Stomach smooth muscle (tissue), 2 donors: ENCODE measurements at regions not wholly inside any gene's neighbourhood (a gene's known extent, or its start where the extent isn't known, plus 50 kb on each side); places are given as distances from the start of the nearest gene placed in this dataset.

Experiments used
- H3K27ac ChIP-seq: one replicate; pipeline ENCODE4 v1.7.0; 2013; ENCODE audit warnings: mild to moderate bottlenecking, low read length, inconsistent platforms
- H3K27me3 ChIP-seq, 2 donors: one replicate each; pipeline ENCODE4 v1.7.0; 2013; ENCODE audit warnings: low read length in 2 of 2; ENCODE audit not compliant: insufficient read depth in 2 of 2, control insufficient read depth in 1 of 2
- H3K36me3 ChIP-seq, 2 donors: one replicate each; pipeline ENCODE4 v1.7.0; 2013; ENCODE audit warnings: low read length in 2 of 2; ENCODE audit not compliant: control insufficient read depth in 2 of 2, insufficient read depth in 2 of 2
- H3K4me1 ChIP-seq: one replicate; pipeline ENCODE4 v1.7.0; 2013; ENCODE audit warnings: low read length; ENCODE audit not compliant: control insufficient read depth, insufficient read depth
- H3K4me3 ChIP-seq, 2 donors: one replicate each; pipeline ENCODE4 v1.7.0; 2013; ENCODE audit warnings: low read length in 2 of 2
- H3K9ac ChIP-seq, 2 donors: one replicate each; pipeline ENCODE4 v1.7.0; 2013; ENCODE audit warnings: low read length in 2 of 2, mild to moderate bottlenecking in 1 of 2
- H3K9me3 ChIP-seq, 2 donors: one replicate each; pipeline ENCODE4 v1.7.0; 2013; ENCODE audit warnings: low read length in 2 of 2; ENCODE audit not compliant: control insufficient read depth in 2 of 2
- donor health status: healthy.
- donor health status: Pancreatic carcinoma.

- Histone ChIP-seq H3K36me3 (no peaks in the 10 kb centered on the region), H3K9me3 (no peaks in the 10 kb centered on the region), H3K9ac (no peak overlapping the region), H3K4me1 (no peaks in the 10 kb centered on the region), H3K27ac (no peak overlapping the region), H3K4me3 (no peak overlapping the region), H3K27me3 (peaks cover 2 to 17% of the 10 kb centered on the region in 2 donors)
These were observed 1110.6 kb downstream of the BCL11B start for GRCh38 chr14:98161356-98161755.

GRCh38 chr14:98162856-98163805, 1108.9 kb downstream of the BCL11B start:
- H3K27me3 ChIP-seq: peaks cover 0 to 15% of the 10 kb centered on the region in 2 donors
- no peaks in the 10 kb centered on the region for H3K9me3 ChIP-seq
- no peaks in the 10 kb centered on the region for H3K36me3 ChIP-seq

GRCh38 chr14:98163873-98164272, 1108.1 kb downstream of the BCL11B start:
- peaks cover 0 to 15% of the 10 kb centered on the region in 2 donors for H3K27me3 ChIP-seq

More at GRCh38 chr14:98162856-98163805, 1108.9 kb downstream of the BCL11B start:
- Histone ChIP-seq H3K4me1 (no peaks in the 10 kb centered on the region), H3K9ac (no peak overlapping the region), H3K4me3 (no peak overlapping the region), H3K27ac (no peak overlapping the region)

GRCh38 chr14:98165976-98166375, 1106.0 kb downstream of the BCL11B start:
- H3K9me3 ChIP-seq: no peaks in the 10 kb centered on the region
- H3K4me1 ChIP-seq: no peaks in the 10 kb centered on the region
- H3K4me3 ChIP-seq: no peak overlapping the region
- no peaks in the 10 kb centered on the region for H3K36me3 ChIP-seq
- H3K9ac ChIP-seq: no peak overlapping the region
- H3K27ac ChIP-seq: no peak overlapping the region
- H3K27me3 ChIP-seq: peaks cover 0 to 13% of the 10 kb centered on the region in 2 donors

More at GRCh38 chr14:98163873-98164272, 1108.1 kb downstream of the BCL11B start:
- no peaks in the 10 kb centered on the region for H3K9me3 ChIP-seq
- H3K4me1 ChIP-seq: no peaks in the 10 kb centered on the region
- H3K36me3 ChIP-seq: no peaks in the 10 kb centered on the region
- H3K4me3 ChIP-seq: no peak overlapping the region
- H3K9ac ChIP-seq: no peak overlapping the region
- no peak overlapping the region for H3K27ac ChIP-seq

GRCh38 chr14:98167275-98167674, 1104.7 kb downstream of the BCL11B start:
- Histone ChIP-seq H3K36me3 (no peaks in the 10 kb centered on the region), H3K4me1 (no peaks in the 10 kb centered on the region), H3K9ac (no peak overlapping the region), H3K9me3 (no peaks in the 10 kb centered on the region), H3K27me3 (peaks cover 0 to 13% of the 10 kb centered on the region in 2 donors), H3K4me3 (no peak overlapping the region), H3K27ac (no peak overlapping the region)

GRCh38 chr14:98167705-98168104, 1104.3 kb downstream of the BCL11B start:
- Histone ChIP-seq H3K36me3 (no peaks in the 10 kb centered on the region), H3K9me3 (no peaks in the 10 kb centered on the region), H3K27me3 (peaks cover 0 to 11% of the 10 kb centered on the region in 2 donors), H3K4me3 (no peak overlapping the region), H3K27ac (no peak overlapping the region), H3K4me1 (no peaks in the 10 kb centered on the region), H3K9ac (no peak overlapping the region)

- Histone ChIP-seq H3K9me3 (no peaks in the 10 kb centered on the region), H3K27me3 (peaks cover 0 to 7% of the 10 kb centered on the region in 2 donors), H3K27ac (no peak overlapping the region), H3K9ac (no peak overlapping the region), H3K4me1 (no peaks in the 10 kb centered on the region), H3K4me3 (no peak overlapping the region), H3K36me3 (no peaks in the 10 kb centered on the region)
These were observed 1103.6 kb downstream of the BCL11B start for GRCh38 chr14:98168211-98168985.

GRCh38 chr14:98169170-98169587, 1102.8 kb downstream of the BCL11B start:
- Histone ChIP-seq H3K9me3 (no peaks in the 10 kb centered on the region), H3K4me1 (no peaks in the 10 kb centered on the region), H3K9ac (no peak overlapping the region), H3K4me3 (no peak overlapping the region), H3K27me3 (peaks cover 0 to 4% of the 10 kb centered on the region in 2 donors), H3K36me3 (no peaks in the 10 kb centered on the region), H3K27ac (no peak overlapping the region)

- Histone ChIP-seq H3K36me3 (no peaks in the 10 kb centered on the region), H3K27me3 (no peaks in the 10 kb centered on the region), H3K9me3 (no peaks in the 10 kb centered on the region), H3K4me1 (no peaks in the 10 kb centered on the region), H3K4me3 (no peak overlapping the region), H3K9ac (no peak overlapping the region), H3K27ac (no peak overlapping the region)
These were observed 1101.4 kb downstream of the BCL11B start for GRCh38 chr14:98170575-98170974.

- H3K27me3 ChIP-seq: no peaks in the 10 kb centered on the region
- no peak overlapping the region for H3K4me3 ChIP-seq
- H3K4me1 ChIP-seq: no peaks in the 10 kb centered on the region
- no peaks in the 10 kb centered on the region for H3K9me3 ChIP-seq
- no peak overlapping the region for H3K9ac ChIP-seq
- H3K36me3 ChIP-seq: no peaks in the 10 kb centered on the region
- no peak overlapping the region for H3K27ac ChIP-seq
These were observed 1100.3 kb downstream of the BCL11B start for GRCh38 chr14:98171654-98172053.
